ENCODE measurements at regions not wholly inside any gene's neighbourhood (a gene's known extent, or its start where the extent isn't known, plus 50 kb on each side); places are given as distances from the start of the nearest gene placed in this dataset.

DNA sequence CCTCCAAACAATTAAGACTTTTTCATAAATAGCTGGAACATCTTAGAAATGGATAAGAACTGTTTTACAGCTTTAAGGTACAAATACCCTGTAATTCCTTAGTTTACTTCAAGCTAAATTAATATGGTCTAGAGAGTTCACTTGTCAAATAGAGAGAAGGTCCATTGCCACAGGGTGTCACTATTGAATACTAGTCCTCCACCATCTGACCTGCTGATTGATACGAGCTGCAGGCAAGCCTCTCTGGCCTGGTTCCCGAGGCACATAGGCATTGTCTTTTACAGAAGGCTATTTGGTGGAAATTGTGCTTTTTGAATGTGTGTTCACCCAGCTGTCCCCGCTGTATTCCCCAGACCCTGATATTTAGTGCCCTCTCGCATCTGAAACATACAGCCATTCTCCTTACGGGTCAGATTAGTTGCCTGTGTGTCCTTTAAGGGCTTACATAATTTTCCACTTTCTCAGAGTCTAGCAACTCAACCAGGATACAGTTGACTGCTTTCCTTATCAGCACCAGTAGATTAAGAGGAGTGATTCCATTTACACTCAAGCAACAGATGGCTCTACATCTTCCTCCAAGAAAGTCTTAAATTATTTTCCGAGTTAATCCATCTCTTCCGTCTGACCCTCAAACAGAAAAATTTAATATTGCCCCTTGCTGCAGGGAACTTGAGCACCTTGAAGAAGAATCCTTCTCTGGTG, 788.8 kb upstream of the FAT3 start:
- TF ChIP-seq ZNF10 (tag by site-specific recombination; IDR thresholded peaks at IDR 0.05) (no peak), ZBTB17 (tag by site-specific recombination; IDR thresholded peaks at IDR 0.05) (no peak), ZNF23 (tag by site-specific recombination; IDR thresholded peaks at IDR 0.05; ENCODE audit: borderline replicate concordance) (no peak), ZNF24 (tag by site-specific recombination; IDR thresholded peaks at IDR 0.05) (no peak), ZBTB26 (tag by site-specific recombination; optimal IDR thresholded peaks at IDR 0.05) (no peak), SP3 (tag by site-specific recombination; IDR thresholded peaks at IDR 0.05) (no peak), ZNF184 (tag by site-specific recombination; IDR thresholded peaks at IDR 0.05) (no peak), SP2 (tag by site-specific recombination; IDR thresholded peaks at IDR 0.05) (no peak), ZNF785 (tag by site-specific recombination; IDR thresholded peaks at IDR 0.05) (no peak), ZNF830 (tag by site-specific recombination; IDR thresholded peaks at IDR 0.05; ENCODE audit: low read depth) (no peak), BCL11A (tag by site-specific recombination; IDR thresholded peaks at IDR 0.05; ENCODE audit: low read depth) (no peak), ZFP3 (tag by site-specific recombination; IDR thresholded peaks at IDR 0.05; ENCODE audit: low read depth) (no peak)
- TF ChIP-seq, protein P1, sequence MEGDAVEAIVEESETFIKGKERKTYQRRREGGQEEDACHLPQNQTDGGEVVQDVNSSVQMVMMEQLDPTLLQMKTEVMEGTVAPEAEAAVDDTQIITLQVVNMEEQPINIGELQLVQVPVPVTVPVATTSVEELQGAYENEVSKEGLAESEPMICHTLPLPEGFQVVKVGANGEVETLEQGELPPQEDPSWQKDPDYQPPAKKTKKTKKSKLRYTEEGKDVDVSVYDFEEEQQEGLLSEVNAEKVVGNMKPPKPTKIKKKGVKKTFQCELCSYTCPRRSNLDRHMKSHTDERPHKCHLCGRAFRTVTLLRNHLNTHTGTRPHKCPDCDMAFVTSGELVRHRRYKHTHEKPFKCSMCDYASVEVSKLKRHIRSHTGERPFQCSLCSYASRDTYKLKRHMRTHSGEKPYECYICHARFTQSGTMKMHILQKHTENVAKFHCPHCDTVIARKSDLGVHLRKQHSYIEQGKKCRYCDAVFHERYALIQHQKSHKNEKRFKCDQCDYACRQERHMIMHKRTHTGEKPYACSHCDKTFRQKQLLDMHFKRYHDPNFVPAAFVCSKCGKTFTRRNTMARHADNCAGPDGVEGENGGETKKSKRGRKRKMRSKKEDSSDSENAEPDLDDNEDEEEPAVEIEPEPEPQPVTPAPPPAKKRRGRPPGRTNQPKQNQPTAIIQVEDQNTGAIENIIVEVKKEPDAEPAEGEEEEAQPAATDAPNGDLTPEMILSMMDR (tag by site-specific recombination; IDR thresholded peaks at IDR 0.05) = no peak
- TF ChIP-seq, protein P2, sequence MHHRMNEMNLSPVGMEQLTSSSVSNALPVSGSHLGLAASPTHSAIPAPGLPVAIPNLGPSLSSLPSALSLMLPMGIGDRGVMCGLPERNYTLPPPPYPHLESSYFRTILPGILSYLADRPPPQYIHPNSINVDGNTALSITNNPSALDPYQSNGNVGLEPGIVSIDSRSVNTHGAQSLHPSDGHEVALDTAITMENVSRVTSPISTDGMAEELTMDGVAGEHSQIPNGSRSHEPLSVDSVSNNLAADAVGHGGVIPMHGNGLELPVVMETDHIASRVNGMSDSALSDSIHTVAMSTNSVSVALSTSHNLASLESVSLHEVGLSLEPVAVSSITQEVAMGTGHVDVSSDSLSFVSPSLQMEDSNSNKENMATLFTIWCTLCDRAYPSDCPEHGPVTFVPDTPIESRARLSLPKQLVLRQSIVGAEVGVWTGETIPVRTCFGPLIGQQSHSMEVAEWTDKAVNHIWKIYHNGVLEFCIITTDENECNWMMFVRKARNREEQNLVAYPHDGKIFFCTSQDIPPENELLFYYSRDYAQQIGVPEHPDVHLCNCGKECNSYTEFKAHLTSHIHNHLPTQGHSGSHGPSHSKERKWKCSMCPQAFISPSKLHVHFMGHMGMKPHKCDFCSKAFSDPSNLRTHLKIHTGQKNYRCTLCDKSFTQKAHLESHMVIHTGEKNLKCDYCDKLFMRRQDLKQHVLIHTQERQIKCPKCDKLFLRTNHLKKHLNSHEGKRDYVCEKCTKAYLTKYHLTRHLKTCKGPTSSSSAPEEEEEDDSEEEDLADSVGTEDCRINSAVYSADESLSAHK (tag by site-specific recombination; IDR thresholded peaks at IDR 0.05) = no peak
